Tongue (tissue), 1 donor: ENCODE measurements at regions not wholly inside any gene's neighbourhood (a gene's known extent, or its start where the extent isn't known, plus 50 kb on each side); places are given as distances from the start of the nearest gene placed in this dataset.
"Not testable (repeated sequence)": the region's sequence is repeated elsewhere in the genome, so short reads cannot be mapped to it uniquely, and the experiment has no call there.

Source experiments
- DNase-seq: peaks from one replicate; pipeline ENCODE4 v3.0.0-alpha.2; 2015

DNA sequence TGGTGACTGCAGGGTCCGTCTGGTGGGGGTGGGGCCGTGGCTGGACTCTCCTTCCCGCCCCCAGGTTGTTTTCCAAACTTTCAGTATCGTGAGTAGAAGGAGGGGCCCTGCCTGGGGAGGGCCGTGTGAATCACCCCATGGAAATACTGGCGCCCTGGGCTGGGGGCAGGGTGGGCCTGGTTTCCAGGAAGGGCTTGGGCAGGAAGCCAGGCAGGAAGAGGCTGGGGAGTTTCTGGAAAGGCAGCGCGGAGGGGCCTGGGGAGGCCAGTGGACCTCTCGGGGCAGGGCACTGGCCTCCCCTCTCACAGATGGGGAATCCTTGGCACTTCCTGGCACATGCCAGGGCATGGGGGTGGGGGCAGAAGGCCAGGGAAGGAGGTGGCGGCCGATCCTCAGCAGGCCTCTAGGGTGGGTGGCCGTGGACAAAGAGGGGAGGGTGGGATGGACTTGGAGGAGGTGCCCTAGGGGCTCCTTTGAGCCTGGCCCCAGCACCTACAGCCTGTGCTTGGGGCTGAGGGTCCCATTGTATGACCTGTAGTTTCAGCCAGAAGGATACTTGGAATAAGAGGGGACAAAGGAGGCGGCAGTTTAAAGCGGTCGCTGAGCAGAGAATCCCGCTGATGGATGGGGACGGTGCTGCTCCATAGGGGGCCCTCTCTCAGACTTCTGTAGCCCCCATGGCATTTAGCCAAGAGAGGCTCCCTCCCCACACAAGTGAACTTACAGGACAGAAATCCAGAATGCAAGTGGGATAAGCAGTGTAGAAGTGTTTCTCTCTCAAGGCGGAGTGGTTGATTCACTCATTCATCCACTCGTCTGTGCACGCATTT is 56.5 kb upstream of the GATA2 start:
- DNase-seq = peak; percentile 54

DNA sequence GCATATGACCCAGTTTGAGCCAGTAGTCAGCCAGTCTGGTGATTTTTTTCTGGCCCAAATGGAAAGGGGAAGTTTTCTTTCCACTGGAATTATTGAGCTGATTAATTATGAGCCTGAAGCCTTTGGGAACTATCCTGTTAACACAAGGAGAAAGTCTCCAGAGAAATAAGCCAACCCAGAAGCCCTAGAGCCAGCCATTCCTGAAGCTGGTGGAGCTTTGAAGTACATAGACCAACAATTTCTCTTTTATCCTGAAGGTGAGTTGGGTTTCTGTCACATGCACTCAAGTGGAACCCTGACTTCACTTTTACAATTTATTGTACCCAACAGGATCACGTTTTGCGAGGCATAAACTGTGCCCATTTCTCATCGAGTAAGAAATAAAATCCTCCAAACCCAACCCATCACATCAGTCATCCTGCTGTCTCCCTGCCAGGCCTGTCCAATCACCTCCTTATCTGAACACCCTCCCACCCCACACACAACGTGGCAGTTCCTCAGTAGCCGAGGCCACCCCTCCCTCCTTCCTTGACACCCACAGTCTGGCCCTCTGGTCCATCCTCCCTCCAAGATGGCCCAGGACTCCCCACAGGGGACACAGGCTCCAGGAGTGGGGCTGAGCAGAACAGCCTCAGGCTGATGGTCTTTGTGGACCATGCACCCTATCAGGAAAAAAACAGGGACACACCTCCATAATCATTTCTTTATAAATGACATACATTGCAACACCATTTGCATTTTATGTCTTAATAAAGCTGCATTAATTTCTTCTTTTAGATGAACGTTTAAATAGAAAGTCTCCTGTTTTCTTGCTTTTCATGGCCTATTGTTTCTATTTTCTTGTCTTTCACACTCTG is 55.7 kb upstream of the GATA2 start:
- no peak for DNase-seq

DNA sequence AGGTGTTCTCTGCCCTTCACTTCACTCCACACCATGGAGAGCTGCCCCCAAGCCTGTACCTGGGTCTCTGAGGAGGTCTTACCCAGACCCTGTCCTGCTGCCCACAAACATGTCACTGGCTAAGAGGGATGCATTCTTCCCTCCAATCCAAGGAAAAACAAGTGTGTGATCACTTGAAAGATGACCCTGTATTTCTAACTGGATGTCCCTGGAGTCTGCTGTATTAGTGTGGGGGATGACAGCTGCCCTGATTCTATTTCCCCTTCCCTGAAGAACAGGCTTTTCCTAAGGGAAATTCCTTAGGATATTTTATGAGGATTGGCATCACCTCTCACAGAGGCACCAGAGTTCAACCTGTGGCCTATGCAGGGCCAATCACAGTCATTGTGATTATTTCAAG is 55.0 kb upstream of the GATA2 start:
- no peak for DNase-seq

DNA sequence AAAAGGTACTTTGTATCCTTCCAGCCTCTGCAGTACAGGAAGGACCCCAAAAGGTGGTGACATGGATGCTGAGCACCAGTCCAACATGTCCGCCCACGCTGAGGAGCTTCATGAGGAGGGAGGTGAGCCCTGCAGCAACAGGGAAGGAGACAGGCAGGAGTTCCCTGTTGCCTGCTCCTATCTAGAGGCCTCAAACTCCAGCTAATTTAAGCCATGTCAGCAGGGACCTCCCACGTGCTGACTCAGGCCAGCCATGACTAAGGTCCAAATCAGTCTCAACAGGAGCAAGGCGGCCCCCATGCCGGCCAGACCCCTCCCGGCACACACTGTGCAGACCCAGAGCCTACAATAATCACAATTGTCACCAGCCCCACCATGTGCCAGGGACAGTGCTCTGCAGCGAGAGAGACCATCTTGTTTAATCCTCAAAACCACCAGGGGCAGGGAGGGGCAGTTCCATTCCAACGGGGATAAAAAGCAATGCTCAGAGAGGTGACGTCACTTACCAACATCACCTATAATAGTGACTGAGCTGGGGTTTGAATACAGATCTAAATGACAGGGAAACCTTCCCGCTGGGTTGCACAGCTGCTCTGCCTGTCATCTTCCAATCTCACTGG is 54.5 kb upstream of the GATA2 start:
- no peak for DNase-seq

DNA sequence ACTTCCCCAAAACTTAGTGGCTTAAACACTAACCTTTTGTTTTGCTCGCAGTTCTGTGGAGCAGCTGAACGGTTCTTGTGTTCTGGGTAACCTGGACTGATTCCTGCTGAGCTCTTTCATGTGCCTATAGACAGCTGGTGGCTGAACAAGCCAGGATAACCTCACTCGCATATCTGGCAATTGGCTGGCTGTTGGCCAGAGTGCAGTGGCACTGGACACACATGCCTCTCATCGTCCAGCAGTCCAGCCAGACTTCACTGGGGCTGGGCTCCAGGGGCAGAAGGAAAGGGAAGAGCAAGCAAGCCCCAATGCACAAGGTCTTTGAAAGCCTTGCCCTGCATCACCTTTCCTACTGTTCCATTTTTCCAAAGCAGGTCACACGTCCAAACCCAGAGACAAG is 53.6 kb upstream of the GATA2 start:
- DNase-seq = no peak

DNA sequence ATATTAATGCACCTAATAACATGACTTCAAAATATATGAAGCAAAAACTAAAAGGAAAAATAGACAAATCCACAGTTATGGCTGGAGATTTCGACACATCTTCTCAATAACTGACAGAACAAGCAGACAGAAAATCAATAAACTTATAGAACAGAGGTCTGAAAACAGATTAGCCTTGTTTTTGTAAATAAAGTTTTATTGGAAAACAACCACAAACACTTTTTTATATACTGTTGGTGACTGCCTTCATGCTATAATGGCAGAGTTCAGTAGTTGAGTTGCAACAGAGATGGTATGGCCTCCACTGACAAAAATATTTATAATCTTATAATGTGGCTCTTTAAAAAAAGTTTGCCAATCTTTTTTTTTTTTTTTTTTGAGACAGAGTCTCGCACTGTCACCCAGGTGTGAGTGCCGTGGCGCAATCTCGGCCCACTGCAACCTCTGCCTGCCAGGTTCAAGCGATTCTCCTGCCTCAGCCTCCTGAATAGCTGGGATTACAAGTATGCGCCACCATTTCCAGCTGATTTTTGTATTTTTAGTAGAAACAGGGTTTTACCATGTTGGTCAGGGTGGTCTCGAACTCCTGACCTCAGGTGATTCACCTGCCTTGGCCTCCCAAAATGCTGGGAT is 52.2 kb upstream of the GATA2 start:
- no peak for DNase-seq

DNA sequence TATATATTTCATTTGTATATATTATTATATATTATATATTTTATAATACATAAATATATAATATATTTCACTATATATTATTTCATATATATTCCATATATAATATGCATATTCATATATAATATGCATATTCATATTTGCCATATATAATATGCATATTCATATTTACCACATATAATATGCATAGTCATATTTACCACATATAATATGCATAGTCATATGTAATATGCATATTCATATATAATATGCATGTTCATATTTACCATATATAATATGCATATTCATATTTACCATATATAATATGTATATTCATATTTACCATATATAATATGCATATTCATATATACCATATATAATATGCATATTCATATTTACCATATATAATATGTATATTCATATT is 51.2 kb upstream of the GATA2 start:
- no peak for DNase-seq

DNA sequence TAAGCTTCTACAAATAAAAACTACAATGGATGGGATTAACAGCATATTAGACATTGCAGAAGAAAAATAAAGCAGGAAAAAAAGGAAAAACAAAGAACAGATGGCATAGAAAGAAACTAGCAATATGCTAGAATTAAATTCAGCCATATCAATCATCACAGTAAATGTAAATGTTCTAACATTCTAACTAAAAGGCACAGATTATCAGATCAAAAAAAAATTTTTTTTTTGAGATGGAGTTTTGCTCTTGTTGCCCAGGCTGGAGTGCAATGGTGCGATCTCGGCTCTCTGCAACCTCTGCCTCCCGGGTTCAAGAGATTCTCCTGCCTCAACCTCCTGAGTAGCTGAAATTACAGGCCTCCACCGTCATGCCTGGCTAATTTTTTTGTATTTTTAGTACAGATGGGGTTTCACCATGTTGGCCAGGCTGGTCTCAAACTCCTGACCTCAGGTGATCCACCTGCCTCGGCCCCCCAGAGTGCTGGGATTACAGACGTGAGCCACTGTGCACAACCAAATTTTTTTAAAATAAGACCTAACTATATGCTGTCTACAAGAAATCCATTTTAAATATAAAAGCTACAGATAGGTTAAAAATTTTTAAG is 50.7 kb upstream of the GATA2 start:
- not testable (repeated sequence) for DNase-seq
